HEK293T (cell line): ENCODE measurements at regions not wholly inside any gene's neighbourhood (a gene's known extent, or its start where the extent isn't known, plus 50 kb on each side); places are given as distances from the start of the nearest gene placed in this dataset.

Experiments
- BHLHE40 ChIP-seq: fragments of 450-650 bp; IDR thresholded peaks from 2 replicates; pipeline ENCODE4 v1.6.1; 2016; ENCODE audit warnings: mild to moderate bottlenecking, moderate library complexity, borderline replicate concordance
- CTBP1 ChIP-seq: fragments of 450-650 bp; IDR thresholded peaks from 2 replicates; pipeline ENCODE4 v1.6.1; 2016; ENCODE audit warnings: borderline replicate concordance
- ELF4 ChIP-seq: fragments of 450-650 bp; IDR thresholded peaks from 2 replicates; pipeline ENCODE4 v1.6.1; 2017; ENCODE audit warnings: antibody characterized with exemption
- FOXA1 ChIP-seq: fragments of 450-650 bp; IDR thresholded peaks from 2 replicates; pipeline ENCODE4 v1.6.1; 2016; ENCODE audit warnings: mild to moderate bottlenecking
- FOXK2 ChIP-seq: fragments of 450-650 bp; IDR thresholded peaks from 2 replicates; pipeline ENCODE4 v1.6.1; 2016; ENCODE audit warnings: mild to moderate bottlenecking
- FOXM1 ChIP-seq: fragments of 450-650 bp; IDR thresholded peaks from 2 replicates; pipeline ENCODE4 v1.6.1; 2017; ENCODE audit warnings: mild to moderate bottlenecking, borderline replicate concordance
- NFRKB ChIP-seq: fragments of 450-650 bp; IDR thresholded peaks from 2 replicates; pipeline ENCODE4 v1.6.1; 2016; ENCODE audit warnings: mild to moderate bottlenecking, moderate library complexity
- SP1 ChIP-seq: fragments of 450-650 bp; IDR thresholded peaks from 2 replicates; pipeline ENCODE4 v1.6.1; 2017
- SUZ12 ChIP-seq: fragments of 450-650 bp; IDR thresholded peaks from 2 replicates; pipeline ENCODE4 v1.6.1; 2016; ENCODE audit warnings: mild to moderate bottlenecking
- ZNF384 ChIP-seq: fragments of 450-650 bp; IDR thresholded peaks from 2 replicates; pipeline ENCODE4 v1.6.1; 2016
- TF ChIP-seq, protein P1 (sequence below): fragments of 450-650 bp; IDR thresholded peaks from 2 replicates; pipeline ENCODE4 v1.6.1; 2016

GRCh38 chr20:39108746-39109145, 146.6 kb downstream of the DHX35 start:
- TF ChIP-seq, protein P1, sequence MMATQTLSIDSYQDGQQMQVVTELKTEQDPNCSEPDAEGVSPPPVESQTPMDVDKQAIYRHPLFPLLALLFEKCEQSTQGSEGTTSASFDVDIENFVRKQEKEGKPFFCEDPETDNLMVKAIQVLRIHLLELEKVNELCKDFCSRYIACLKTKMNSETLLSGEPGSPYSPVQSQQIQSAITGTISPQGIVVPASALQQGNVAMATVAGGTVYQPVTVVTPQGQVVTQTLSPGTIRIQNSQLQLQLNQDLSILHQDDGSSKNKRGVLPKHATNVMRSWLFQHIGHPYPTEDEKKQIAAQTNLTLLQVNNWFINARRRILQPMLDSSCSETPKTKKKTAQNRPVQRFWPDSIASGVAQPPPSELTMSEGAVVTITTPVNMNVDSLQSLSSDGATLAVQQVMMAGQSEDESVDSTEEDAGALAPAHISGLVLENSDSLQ: no peak
- TF ChIP-seq BHLHE40: no peak
- no peak for TF ChIP-seq ELF4
- TF ChIP-seq SUZ12: no peak
- no peak for TF ChIP-seq FOXM1
- no peak for TF ChIP-seq FOXK2
- no peak for TF ChIP-seq ZNF384
- no peak for TF ChIP-seq NFRKB
- TF ChIP-seq FOXA1: no peak
- no peak for TF ChIP-seq SP1
- no peak for TF ChIP-seq CTBP1
